ENCODE measurements at regions not wholly inside any gene's neighbourhood (a gene's known extent, or its start where the extent isn't known, plus 50 kb on each side); places are given as distances from the start of the nearest gene placed in this dataset.

DNA sequence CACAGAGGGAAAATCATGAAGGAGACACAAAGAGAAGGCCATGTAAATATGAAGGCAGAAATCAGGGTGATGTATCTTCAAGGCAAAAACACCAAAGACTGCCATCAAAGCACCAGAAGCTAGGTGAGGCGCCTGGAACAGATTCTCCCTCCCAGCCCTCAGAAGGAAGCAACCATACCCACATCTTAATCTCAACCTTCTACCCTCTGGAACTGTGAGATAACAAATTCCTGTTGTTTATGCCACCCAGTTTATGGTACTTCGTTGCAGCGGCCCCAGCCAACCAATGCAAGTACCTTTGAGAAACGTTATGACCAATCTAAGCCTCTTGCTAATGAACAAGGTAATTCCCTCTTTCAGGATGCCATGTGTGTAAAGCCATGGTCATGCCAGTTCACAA, 66.2 kb upstream of the STXBP5 start:
- Histone ChIP-seq H3K36me3 (no peaks in the 10 kb centered on the region), H3K9me3 (no peaks in the 10 kb centered on the region), H3K27ac (no peak overlapping the region), H3K27me3 (replicated peaks in 1 of 7) (no peaks in the 10 kb centered on the region), H3K4me1 (no peaks in the 10 kb centered on the region), H3K4me3 (no peak overlapping the region)
- DNase-seq = no peak
- WGBS, 5 donors = 71 to 100% (median 84%) methylated on average over 4 of the region's 4 CpGs
- TF ChIP-seq, protein P1, sequence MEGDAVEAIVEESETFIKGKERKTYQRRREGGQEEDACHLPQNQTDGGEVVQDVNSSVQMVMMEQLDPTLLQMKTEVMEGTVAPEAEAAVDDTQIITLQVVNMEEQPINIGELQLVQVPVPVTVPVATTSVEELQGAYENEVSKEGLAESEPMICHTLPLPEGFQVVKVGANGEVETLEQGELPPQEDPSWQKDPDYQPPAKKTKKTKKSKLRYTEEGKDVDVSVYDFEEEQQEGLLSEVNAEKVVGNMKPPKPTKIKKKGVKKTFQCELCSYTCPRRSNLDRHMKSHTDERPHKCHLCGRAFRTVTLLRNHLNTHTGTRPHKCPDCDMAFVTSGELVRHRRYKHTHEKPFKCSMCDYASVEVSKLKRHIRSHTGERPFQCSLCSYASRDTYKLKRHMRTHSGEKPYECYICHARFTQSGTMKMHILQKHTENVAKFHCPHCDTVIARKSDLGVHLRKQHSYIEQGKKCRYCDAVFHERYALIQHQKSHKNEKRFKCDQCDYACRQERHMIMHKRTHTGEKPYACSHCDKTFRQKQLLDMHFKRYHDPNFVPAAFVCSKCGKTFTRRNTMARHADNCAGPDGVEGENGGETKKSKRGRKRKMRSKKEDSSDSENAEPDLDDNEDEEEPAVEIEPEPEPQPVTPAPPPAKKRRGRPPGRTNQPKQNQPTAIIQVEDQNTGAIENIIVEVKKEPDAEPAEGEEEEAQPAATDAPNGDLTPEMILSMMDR (IDR thresholded peaks at IDR 0.05 in 8 of 11, conservative IDR thresholded peaks at IDR 0.05 in 3 of 11) = no peak
- TF ChIP-seq POLR2A (IDR thresholded peaks at IDR 0.05) (no peak), POLR2AphosphoS5 (IDR thresholded peaks at IDR 0.05) (no peak)
- intact Hi-C loops (cut with DNase I; ENCODE audit: low total_unique reads) = no loop called here

DNA sequence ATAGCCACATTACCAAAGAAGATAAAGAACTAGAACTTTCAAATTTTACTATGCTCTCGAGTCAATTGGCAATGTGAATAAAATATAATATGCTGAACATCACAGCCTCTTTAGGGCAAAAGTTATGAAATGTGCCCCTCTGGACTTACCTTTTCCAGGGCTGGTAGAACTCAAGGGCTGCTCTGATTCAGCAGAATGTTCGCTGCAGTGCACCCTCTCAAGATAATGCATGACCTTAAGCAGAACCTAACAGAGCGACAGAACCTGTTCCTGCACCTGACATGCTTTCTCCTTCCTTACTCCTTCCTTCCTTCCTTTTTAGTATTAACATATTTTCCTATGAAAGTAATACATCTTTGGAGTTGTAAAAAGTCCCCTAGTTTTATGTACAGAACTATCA, 65.4 kb upstream of the STXBP5 start:
- no peak overlapping the region for H3K27ac ChIP-seq
- no peak for TF ChIP-seq POLR2A (IDR thresholded peaks at IDR 0.05)
- no peak for TF ChIP-seq POLR2AphosphoS5 (IDR thresholded peaks at IDR 0.05)
- TF ChIP-seq, protein P1 (IDR thresholded peaks at IDR 0.05 in 8 of 11, conservative IDR thresholded peaks at IDR 0.05 in 3 of 11) = no peak
- no peaks in the 10 kb centered on the region for H3K36me3 ChIP-seq
- no peaks in the 10 kb centered on the region for H3K27me3 ChIP-seq (replicated peaks in 1 of 7)
- no peak for DNase-seq
- no peak overlapping the region for H3K4me3 ChIP-seq
- H3K4me1 ChIP-seq = no peaks in the 10 kb centered on the region
- H3K9me3 ChIP-seq = no peaks in the 10 kb centered on the region
- intact Hi-C loops (cut with DNase I; ENCODE audit: low total_unique reads) = no loop called here
- WGBS, 5 donors = 64 to 82% (median 79%) methylated on average over 3 of the region's 3 CpGs

DNA sequence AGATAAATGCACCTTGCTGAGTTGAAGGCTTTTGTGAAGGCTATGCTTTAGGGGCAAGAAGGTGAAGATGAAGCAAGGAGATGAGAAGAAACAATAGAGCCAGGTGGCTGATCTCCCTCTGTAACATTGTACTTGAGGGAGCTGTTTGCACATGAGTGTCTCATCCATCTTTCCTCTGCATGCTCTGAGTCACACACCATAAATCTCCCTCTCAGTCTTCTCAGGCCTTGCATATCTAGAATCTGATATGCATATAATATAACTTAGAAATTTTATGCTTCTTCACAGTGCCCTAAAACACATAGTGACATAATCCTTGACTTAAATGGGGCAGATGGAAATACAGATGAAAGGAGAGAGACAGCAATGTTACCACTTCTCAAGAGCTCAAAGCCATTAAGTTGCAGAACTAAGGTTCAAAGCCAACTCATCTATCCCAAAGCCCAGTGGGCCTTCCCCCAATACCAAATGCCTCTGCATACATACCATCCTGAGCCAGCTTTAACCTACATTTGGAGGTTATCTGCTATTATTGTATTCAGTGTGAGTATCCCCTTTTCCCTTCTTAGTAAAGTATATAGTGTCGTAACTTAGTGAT, 62.4 kb upstream of the STXBP5 start:
- Histone ChIP-seq H3K4me3 (no peak overlapping the region), H3K36me3 (no peaks in the 10 kb centered on the region), H3K27ac (no peak overlapping the region), H3K27me3 (replicated peaks in 1 of 7) (no peaks in the 10 kb centered on the region), H3K9me3 (no peaks in the 10 kb centered on the region), H3K4me1 (no peaks in the 10 kb centered on the region)
- no peak for DNase-seq
- WGBS, 5 donors = 93 to 100% (median 100%) methylated on average over 1 of the region's 1 CpG
- TF ChIP-seq, protein P1 (IDR thresholded peaks at IDR 0.05 in 8 of 11, conservative IDR thresholded peaks at IDR 0.05 in 3 of 11) = no peak
- no peak for TF ChIP-seq POLR2AphosphoS5 (IDR thresholded peaks at IDR 0.05)
- TF ChIP-seq POLR2A (IDR thresholded peaks at IDR 0.05) = no peak
- intact Hi-C loops (cut with DNase I; ENCODE audit: low total_unique reads) = no loop called here

DNA sequence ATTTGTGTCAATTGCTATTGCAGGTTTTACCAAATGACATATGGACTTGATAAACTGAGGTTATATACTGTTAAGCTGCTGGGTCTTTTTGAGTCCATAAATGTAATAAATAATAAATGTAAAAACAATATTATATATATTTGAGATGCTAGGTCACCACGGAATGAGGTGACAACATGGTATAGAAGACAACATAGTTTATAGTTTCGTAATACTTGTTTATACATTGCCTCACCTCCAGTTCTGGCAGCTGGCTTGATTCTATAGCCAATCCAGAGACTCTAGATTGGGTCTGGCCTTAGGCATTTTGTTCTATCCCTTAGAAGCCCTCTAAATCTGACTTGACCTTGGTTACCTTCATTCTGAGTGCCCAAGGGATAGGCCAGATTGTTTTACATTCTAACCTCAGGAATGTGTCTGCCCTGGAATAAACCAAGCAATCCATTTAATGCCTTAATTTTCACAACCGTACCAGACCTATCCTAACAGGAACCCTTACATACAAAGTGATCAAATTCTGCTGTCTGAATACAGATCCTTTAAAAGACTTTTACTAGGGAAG, 61.5 kb upstream of the STXBP5 start:
- no peak overlapping the region for H3K27ac ChIP-seq
- H3K4me1 ChIP-seq = no peaks in the 10 kb centered on the region
- no peaks in the 10 kb centered on the region for H3K9me3 ChIP-seq
- WGBS, 5 donors = 85 to 91% (median 86%) methylated on average over 3 of the region's 3 CpGs
- no peak for DNase-seq
- H3K36me3 ChIP-seq = no peaks in the 10 kb centered on the region
- H3K4me3 ChIP-seq = no peak overlapping the region
- intact Hi-C loops (cut with DNase I; ENCODE audit: low total_unique reads) = no loop called here
- no peaks in the 10 kb centered on the region for H3K27me3 ChIP-seq (replicated peaks in 1 of 7)
- no peak for TF ChIP-seq POLR2AphosphoS5 (IDR thresholded peaks at IDR 0.05)
- TF ChIP-seq, protein P1 (IDR thresholded peaks at IDR 0.05 in 8 of 11, conservative IDR thresholded peaks at IDR 0.05 in 3 of 11) = no peak
- no peak for TF ChIP-seq POLR2A (IDR thresholded peaks at IDR 0.05)

Measured in spleen (tissue), 11 donors.